Eye (tissue), 1 donor: ENCODE measurements at regions not wholly inside any gene's neighbourhood (a gene's known extent, or its start where the extent isn't known, plus 50 kb on each side); places are given as distances from the start of the nearest gene placed in this dataset.
A peak's percentile ranks its signal among the peaks of the same experiment; 100 is the strongest.
"Not testable (repeated sequence)": the region's sequence is repeated elsewhere in the genome, so short reads cannot be mapped to it uniquely, and the experiment has no call there.

Experiments used
- DNase-seq: peaks from one replicate; pipeline ENCODE4 v3.0.0-alpha.2; 2015

DNA sequence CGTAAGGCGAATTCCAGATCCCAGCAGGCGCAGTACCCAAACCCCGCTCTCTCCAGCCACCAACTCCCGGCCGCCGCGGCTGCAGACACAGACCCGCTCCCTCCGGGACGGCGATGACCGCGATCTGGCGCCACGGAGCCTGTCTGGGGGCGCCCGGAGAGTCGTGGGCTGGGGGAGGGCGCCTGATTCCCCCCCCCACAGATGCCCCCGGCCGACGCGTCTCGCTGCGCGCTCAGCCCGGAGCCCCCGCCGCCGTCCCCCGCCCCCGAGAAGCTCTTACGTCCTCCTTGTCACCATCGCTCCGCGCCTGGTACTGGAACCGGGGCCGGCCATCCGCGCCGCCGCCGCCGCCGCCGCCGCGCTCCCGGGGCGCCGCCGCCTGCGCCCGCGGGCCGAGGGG, 173.6 kb downstream of the ATP6V0E2 start:
- DNase-seq = peak; percentile 43

- DNase-seq = peak; percentile 43
These were observed 174.0 kb downstream of the ATP6V0E2 start for GRCh38 chr7:150047772-150048171.

- peak; percentile 60 for DNase-seq
These were observed 174.7 kb downstream of the ATP6V0E2 start for GRCh38 chr7:150048244-150049011.

- DNase-seq = peak; percentile 69
These were observed 175.4 kb downstream of the ATP6V0E2 start for GRCh38 chr7:150049012-150049655.

DNA sequence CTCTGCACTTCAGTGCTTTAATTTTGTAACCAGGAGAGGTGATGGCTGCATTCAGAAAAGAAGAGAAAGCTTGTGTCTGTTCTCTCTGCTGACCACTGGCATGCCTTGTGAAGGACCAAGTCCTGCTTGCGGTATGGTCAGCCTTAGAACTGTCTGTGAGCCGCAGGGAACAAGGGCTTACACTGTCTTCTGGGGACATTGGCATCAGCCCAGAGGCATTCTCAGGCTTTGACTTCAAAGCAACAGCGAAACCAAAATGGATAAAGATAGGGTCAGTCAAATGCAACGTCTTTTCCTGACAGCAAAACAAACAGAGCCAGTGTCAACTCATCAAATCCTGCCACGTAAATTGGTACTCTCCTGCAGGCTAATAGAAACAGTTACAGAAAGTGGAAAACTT, 179.6 kb downstream of the ATP6V0E2 start:
- not testable (repeated sequence) for DNase-seq

DNA sequence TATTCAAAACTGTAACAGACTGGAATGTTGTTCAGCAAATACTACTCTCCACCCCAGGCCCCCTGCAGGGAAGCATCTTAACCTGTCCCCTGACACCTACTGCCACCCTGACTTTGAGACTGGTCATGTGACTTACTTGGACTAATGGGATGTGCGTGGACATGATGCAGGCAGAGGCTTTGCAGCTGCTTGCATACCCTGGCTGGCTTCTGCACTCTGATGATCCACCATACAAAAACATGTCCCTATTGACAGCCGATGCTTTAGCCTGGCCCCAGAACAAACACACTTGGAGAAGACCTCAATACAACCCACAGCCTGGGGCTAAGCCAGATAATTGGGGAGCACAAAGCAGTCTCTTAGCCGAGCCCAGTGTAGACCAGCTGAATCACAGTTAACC, 180.5 kb downstream of the ATP6V0E2 start:
- not testable (repeated sequence) for DNase-seq

DNA sequence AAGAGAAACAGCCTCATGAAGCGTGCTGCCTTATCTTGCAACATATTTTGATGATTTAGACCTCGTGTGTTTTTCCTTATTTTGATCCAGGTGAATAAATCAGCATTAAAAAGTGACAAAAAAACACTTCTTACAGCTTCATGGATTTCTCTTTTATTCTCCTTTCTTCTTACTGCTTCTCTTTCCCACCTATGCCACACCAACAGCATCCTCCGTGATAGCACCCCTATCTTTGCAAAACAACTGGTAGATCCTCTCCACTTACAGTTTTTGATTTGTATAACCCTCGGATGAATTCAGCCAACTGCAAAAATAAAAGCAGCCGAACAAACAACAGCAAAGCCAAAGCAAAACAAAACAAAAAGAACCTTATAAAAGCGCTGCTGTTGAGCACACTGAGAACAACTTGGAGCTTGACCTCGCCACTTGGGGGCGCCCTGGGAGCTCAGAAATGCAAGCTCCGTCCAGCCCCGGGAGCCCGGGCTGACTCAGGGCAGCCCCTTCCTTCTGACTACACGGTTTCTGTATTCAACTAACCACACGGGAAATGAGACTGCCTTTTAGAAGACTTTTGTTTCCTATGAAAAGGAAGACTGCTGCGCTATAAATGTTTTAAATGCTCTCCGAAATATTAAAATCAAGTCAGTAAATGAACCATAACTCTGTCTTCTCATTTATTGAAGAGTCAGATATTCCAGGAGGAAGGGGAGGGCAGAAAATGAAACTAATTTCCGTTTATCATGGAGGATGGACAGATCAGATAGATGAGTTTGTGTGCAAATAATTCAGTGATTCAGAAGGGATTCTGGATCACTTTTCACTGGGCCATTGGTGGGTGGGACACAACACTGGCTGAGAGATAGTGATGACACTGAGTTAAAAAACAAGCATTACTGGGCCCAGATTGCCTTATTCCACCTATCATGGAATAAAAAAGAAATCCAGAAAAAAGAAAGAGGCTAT, 186.8 kb downstream of the ATP6V0E2 start:
- not testable (repeated sequence) for DNase-seq

- not testable (repeated sequence) for DNase-seq
These were observed 189.4 kb downstream of the ATP6V0E2 start for GRCh38 chr7:150063195-150063594.

GRCh38 chr7:150069555-150070313, 196.0 kb downstream of the ATP6V0E2 start:
- not testable (repeated sequence) for DNase-seq

- not testable (repeated sequence) for DNase-seq
These were observed 203.8 kb downstream of the ATP6V0E2 start for GRCh38 chr7:150077543-150077942.

DNA sequence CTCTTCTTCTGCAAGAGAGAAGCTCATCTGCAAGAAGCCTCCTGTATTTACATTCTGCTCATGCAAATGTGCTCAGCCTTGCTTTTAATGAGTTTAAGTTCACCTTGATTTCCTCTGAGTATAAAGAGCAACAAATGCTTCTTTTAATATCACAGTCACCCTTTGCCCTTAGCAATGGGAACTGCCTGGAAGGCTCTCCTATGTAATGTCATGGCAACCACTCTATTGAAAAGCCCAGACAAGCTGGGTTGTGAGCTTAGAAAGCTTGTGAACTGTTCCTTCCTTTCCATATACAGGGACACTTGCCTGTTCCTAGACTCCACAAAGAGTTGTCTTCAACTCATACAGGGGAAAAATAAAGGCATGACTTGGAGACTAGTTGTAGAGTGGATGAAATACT, 208.1 kb downstream of the ATP6V0E2 start:
- DNase-seq = not testable (repeated sequence)

- DNase-seq = not testable (repeated sequence)
These were observed 211.0 kb downstream of the ATP6V0E2 start for GRCh38 chr7:150084724-150085123.

DNA sequence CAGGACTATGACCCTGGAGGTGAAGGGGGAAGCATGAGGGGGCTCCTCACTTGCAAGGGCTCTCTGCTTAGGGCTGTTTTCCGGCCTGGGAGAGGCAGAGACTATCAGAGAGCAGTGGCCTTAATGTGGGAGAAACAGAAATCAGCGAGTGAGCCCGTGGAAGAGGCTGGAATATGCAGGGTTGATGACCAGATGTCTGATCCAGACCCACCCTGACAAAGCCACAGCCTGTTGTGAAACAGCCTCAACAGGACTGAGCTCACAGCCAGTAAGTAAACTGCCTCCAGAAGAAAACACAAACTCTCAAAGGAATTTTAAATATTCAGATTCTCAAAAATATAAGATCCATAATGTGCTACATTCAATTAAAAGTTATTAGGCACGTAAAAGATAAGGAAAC, 213.7 kb downstream of the ATP6V0E2 start:
- not testable (repeated sequence) for DNase-seq

DNA sequence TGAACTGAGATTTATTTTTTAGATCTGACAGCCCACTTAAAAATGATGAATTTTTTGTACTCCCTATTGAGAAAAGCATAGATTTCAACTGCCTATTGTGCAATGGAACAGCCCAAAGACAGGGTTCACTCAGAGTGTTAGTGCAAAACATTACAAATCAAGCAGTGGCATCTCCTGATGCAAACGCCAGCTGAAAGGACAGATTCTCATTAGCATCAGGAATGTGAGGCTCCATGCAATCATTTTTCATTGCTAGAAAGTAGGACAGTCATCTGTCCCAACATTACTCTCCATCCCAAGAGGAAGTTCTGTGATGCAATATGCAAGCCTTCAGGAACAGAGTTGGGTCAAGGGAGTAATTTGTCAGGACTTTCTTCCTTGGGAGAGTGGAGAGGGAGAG, 215.4 kb downstream of the ATP6V0E2 start:
- not testable (repeated sequence) for DNase-seq

GRCh38 chr7:150090776-150091175, 217.0 kb downstream of the ATP6V0E2 start:
- DNase-seq = peak; percentile 42

DNA sequence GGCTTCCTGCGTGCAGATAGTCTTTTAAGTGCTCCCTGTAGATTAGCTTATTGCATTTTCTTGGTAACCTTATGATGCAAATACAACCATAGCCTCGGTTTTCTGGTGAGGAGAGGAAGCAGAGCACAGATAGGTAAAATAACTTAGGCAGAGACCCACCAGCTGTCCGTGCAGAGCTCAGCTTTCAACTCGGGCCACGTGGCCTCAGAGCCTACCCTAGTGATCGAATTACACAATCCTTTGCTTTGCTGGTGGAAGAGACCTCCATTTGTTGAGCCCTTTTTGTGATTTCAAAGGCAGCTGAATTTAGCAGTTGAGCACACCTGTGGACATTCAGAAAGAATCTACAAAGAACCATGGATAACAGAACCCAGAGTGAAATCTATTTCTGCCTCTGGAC, 220.1 kb downstream of the ATP6V0E2 start:
- DNase-seq = not testable (repeated sequence)

GRCh38 chr7:150096213-150096994, 222.6 kb downstream of the ATP6V0E2 start:
- not testable (repeated sequence) for DNase-seq

DNA sequence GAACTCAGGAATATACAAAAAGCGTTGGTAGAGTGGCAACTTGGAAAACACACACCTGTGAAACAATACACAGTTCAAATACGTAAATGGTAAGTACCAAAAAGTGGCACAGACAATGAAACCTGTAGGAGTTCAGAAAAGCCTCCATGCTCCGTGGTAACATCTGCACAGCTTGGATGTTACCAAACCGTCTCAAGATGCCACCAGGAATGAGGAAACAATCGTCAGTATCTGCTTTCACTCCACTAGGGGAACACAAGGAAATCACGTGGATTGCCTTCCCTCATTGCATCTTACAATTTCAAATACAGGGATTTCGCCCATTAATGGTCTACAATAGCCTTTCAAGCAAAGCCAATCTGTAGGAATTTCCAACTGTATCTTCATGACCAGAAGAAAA, 224.6 kb upstream of the LRRC61 start:
- not testable (repeated sequence) for DNase-seq

- not testable (repeated sequence) for DNase-seq
These were observed 221.9 kb upstream of the LRRC61 start for GRCh38 chr7:150101282-150101681.

DNA sequence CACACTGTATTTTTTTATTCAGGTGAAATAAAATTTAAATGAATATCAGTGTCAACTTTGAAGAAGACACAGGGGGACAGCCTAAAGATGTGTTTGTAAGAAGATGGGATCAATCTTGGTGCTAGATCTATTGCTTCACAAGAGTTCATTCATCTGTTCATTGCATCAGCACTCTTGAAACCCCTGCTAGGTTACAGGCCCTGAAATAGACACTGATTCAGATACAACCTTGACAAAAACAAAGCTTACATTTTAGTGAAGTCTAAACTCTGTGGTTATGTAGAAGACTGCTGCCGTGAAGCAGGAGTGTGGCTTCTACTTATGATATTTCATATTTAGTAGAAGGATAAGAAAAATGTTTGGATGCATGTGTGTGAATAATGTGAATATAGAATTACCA, 215.9 kb upstream of the LRRC61 start:
- not testable (repeated sequence) for DNase-seq

GRCh38 chr7:150110375-150110820, 212.8 kb upstream of the LRRC61 start:
- DNase-seq = not testable (repeated sequence)
